Endothelial cell of umbilical vein (primary cell): ENCODE measurements at regions not wholly inside any gene's neighbourhood (a gene's known extent, or its start where the extent isn't known, plus 50 kb on each side); places are given as distances from the start of the nearest gene placed in this dataset.

Experiments used
- BruUV-seq: library from RNA; stranded (reverse); fragments of 400-500 nt; replicated peaks from 2 replicates; lab custom pipeline; 2021; lab: Mats Ljungman, UMichigan
- CTCF ChIA-PET: fragments of 300-600, 350-600 bp; sonication (Branson Sonifier 250); formaldehyde crosslinking; loops from one replicate; lab custom pipeline; 2021; ENCODE audit warnings: antibody characterized with exemption, inconsistent platforms; lab: Charles Lee
- POLR2A ChIA-PET: fragments of 300-600, 350-600 bp; sonication (Branson Sonifier 250); formaldehyde crosslinking; loops from one replicate; lab custom pipeline; 2021; ENCODE audit warnings: antibody characterized with exemption, inconsistent platforms; lab: Charles Lee
- DNase-seq: peaks from one replicate; pipeline ENCODE4 v3.0.0-alpha.2; 2011; ENCODE audit warnings: low read depth, low spot score
- FAIRE-seq: peaks from 2 replicates; lab custom pipeline; 2011; peaks lifted over from hg19 to GRCh38; lab: Jason Lieb, UNC
- H2AFZ ChIP-seq: 2 replicates; pipeline ENCODE4 v1.6.0; 2012; ENCODE audit warnings: low read depth, low read length, control low read depth, inconsistent platforms
- H3K27ac ChIP-seq: 2 replicates; pipeline ENCODE4 v1.5.1; 2011; ENCODE audit warnings: low read depth, mild to moderate bottlenecking, control low read depth, low read length, moderate library complexity; ENCODE audit not compliant: insufficient read depth
- H3K27me3 ChIP-seq, 2 experiments: 2 replicates each; pipeline versions ENCODE4 v1.6.0 to v1.6.1; 2011; ENCODE audit warnings: low read length in 2 of 2, mixed read lengths in 1 of 2; ENCODE audit not compliant: control insufficient read depth in 2 of 2, insufficient read depth in 2 of 2
- H3K36me3 ChIP-seq, 2 experiments: 2 replicates in 1 of 2; 3 replicates in 1 of 2; pipeline ENCODE4 v1.5.1; 2011; ENCODE audit warnings: low read length in 2 of 2, mild to moderate bottlenecking in 1 of 2, moderate library complexity in 1 of 2; ENCODE audit not compliant: control insufficient read depth in 2 of 2, insufficient read depth in 2 of 2; ENCODE audit errors: extremely low read depth in 1 of 2
- H3K4me1 ChIP-seq: 3 replicates; pipeline ENCODE4 v1.5.1; 2011; ENCODE audit warnings: mild to moderate bottlenecking, low read length; ENCODE audit not compliant: control insufficient read depth, insufficient read depth; ENCODE audit errors: extremely low read depth
- H3K4me2 ChIP-seq: 2 replicates; pipeline ENCODE4 v1.6.1; 2011; ENCODE audit warnings: low read length, control low read depth, mixed read lengths; ENCODE audit not compliant: insufficient read depth
- H3K4me3 ChIP-seq, 3 experiments: fragments of 200-600 bp in 1 of 3; sonication (generic), shearing (Covaris generic) in 1 of 3; replicated peaks in 1 of 3; 2 replicates each; pipeline ENCODE4 v1.5.1; 2011 to 2016; ENCODE audit warnings: control low read depth in 3 of 3, low read length in 3 of 3, mild to moderate bottlenecking in 2 of 3, inconsistent platforms in 1 of 3, low read depth in 1 of 3, moderate library complexity in 1 of 3; ENCODE audit not compliant: insufficient read depth in 1 of 3
- H3K79me2 ChIP-seq: 2 replicates; pipeline ENCODE4 v1.6.0; 2012; ENCODE audit warnings: low read length, inconsistent platforms; ENCODE audit not compliant: control insufficient read depth, insufficient read depth
- H3K9ac ChIP-seq: replicated peaks from 2 replicates; pipeline ENCODE3; 2011; ENCODE audit warnings: low read length, control low read depth; ENCODE audit not compliant: insufficient read depth; ENCODE audit errors: extremely low read depth
- H3K9me1 ChIP-seq: replicated peaks from 3 replicates; pipeline ENCODE4 v1.6.0; 2011; ENCODE audit warnings: mild to moderate bottlenecking, low read length; ENCODE audit not compliant: control insufficient read depth, insufficient read depth; ENCODE audit errors: extremely low read depth
- H3K9me3 ChIP-seq: replicated peaks from 2 replicates; pipeline ENCODE4 v1.5.1; 2012; ENCODE audit warnings: low read length, inconsistent platforms; ENCODE audit not compliant: control insufficient read depth, insufficient read depth
- H4K20me1 ChIP-seq: replicated peaks from 2 replicates; pipeline ENCODE3; 2011; ENCODE audit warnings: mild to moderate bottlenecking, low read length; ENCODE audit not compliant: control insufficient read depth, insufficient read depth; ENCODE audit errors: extremely low read depth
- EZH2 ChIP-seq: IDR thresholded peaks from 2 replicates; pipeline ENCODE4 v1.6.1; 2012; ENCODE audit warnings: borderline replicate concordance, low read depth, mild to moderate bottlenecking, moderate library complexity, low read length, inconsistent platforms; ENCODE audit not compliant: severe bottlenecking
- FOS ChIP-seq: IDR thresholded peaks from 2 replicates; pipeline ENCODE4 v1.6.1; 2011; ENCODE audit warnings: mild to moderate bottlenecking, low read length, moderate library complexity, borderline replicate concordance; ENCODE audit not compliant: insufficient read depth
- GATA2 ChIP-seq: IDR thresholded peaks from 2 replicates; pipeline ENCODE4 v1.7.0; 2011; ENCODE audit warnings: low read depth, mild to moderate bottlenecking, moderate library complexity, mixed read lengths, low read length; ENCODE audit not compliant: insufficient read length, insufficient read depth
- JUN ChIP-seq: IDR thresholded peaks from 2 replicates; pipeline ENCODE4 v1.6.1; 2011; ENCODE audit warnings: borderline replicate concordance, low read depth; ENCODE audit not compliant: insufficient read length, insufficient read depth
- MYC ChIP-seq: IDR thresholded peaks from one replicate; pipeline ENCODE4 v1.6.1; 2011; ENCODE audit warnings: mild to moderate bottlenecking, low read depth, low read length
- POLR2A ChIP-seq: IDR thresholded peaks from 2 replicates; pipeline ENCODE4 v1.6.1; 2012; ENCODE audit warnings: low read depth, mild to moderate bottlenecking, control low read depth, low read length
- POLR2AphosphoS5 ChIP-seq: IDR thresholded peaks from 2 replicates; pipeline ENCODE4 v1.6.1; 2012; ENCODE audit warnings: low read depth, mild to moderate bottlenecking, control low read depth, low read length, moderate library complexity; ENCODE audit not compliant: insufficient read depth
- dilution Hi-C: fragments of 300-500 bp; cut with MboI; formaldehyde crosslinking; loops from one replicate; pipeline ENCODE4 v1.15.0; 2019; ENCODE audit warnings: low sequenced_read_pairs; ENCODE audit not compliant: extremely low pct_ligation_motif_present
- intact Hi-C: fragments of 100-400 bp; cut with micrococcal nuclease; formaldehyde crosslinking; loops from one replicate; pipeline ENCODE4 v1.10.0; 2022
- TF ChIP-seq, protein P1 (sequence below), 2 donors: IDR thresholded peaks; 1 replicate in 1 of 2; 2 replicates in 1 of 2; pipeline ENCODE4 v1.5.1; 2011; ENCODE audit warnings: low read length in 2 of 2, mild to moderate bottlenecking in 2 of 2, moderate library complexity in 2 of 2, control low read depth in 1 of 2, inconsistent platforms in 1 of 2, low read depth in 1 of 2; ENCODE audit not compliant: insufficient read depth in 1 of 2; ENCODE audit errors: extremely low read depth in 1 of 2
- TF ChIP-seq, protein P2 (sequence below): IDR thresholded peaks from 2 replicates; pipeline ENCODE4 v1.6.1; 2011; ENCODE audit not compliant: insufficient read depth, insufficient read length

DNA sequence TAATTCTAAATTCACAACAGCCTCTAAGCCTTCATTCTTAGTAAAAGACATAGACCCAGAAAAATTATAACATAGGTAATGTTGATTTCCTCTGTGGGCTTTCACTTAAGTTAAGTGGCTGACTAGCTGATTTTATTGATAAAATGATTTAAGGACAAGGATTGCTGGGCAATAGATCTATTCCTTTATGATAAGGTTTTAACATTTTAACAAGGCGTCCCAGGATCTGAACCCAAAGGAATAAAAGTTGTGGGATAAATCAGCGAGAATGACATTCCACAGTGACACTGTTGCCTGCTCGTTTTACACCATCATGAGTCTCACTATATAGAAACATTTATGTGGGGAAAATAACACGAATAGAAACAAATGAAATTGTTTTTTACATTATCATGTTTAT, 1151.0 kb downstream of the ZPLD1 start:
- Histone ChIP-seq H3K4me2 (no peak overlapping the region), H3K4me1 (no peaks in the 10 kb centered on the region), H2AFZ (no peak overlapping the region), H3K36me3 (no peaks in the 10 kb centered on the region), H3K27me3 (no peaks in the 10 kb centered on the region), H3K9ac (no peak overlapping the region), H4K20me1 (no peaks in the 10 kb centered on the region), H3K79me2 (no peaks in the 10 kb centered on the region), H3K4me3 (no peak overlapping the region), H3K27ac (no peak overlapping the region), H3K9me1 (no peaks in the 10 kb centered on the region), H3K9me3 (peaks cover 2% of the 10 kb centered on the region)
- FAIRE-seq (no peak), DNase-seq (no peak)
- TF ChIP-seq, protein P1, sequence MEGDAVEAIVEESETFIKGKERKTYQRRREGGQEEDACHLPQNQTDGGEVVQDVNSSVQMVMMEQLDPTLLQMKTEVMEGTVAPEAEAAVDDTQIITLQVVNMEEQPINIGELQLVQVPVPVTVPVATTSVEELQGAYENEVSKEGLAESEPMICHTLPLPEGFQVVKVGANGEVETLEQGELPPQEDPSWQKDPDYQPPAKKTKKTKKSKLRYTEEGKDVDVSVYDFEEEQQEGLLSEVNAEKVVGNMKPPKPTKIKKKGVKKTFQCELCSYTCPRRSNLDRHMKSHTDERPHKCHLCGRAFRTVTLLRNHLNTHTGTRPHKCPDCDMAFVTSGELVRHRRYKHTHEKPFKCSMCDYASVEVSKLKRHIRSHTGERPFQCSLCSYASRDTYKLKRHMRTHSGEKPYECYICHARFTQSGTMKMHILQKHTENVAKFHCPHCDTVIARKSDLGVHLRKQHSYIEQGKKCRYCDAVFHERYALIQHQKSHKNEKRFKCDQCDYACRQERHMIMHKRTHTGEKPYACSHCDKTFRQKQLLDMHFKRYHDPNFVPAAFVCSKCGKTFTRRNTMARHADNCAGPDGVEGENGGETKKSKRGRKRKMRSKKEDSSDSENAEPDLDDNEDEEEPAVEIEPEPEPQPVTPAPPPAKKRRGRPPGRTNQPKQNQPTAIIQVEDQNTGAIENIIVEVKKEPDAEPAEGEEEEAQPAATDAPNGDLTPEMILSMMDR (IDR thresholded peaks at IDR 0.05; ENCODE audit: extremely low read depth in 1 of 2, insufficient read depth in 1 of 2, low read depth in 1 of 2, low read length in 2 of 2): no peak
- TF ChIP-seq POLR2A: no peak
- TF ChIP-seq, protein P2, sequence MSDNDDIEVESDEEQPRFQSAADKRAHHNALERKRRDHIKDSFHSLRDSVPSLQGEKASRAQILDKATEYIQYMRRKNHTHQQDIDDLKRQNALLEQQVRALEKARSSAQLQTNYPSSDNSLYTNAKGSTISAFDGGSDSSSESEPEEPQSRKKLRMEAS: no peak
- no peak for TF ChIP-seq MYC
- no peak for TF ChIP-seq FOS
- no peak for TF ChIP-seq EZH2
- no peak for TF ChIP-seq POLR2AphosphoS5
- no peak for TF ChIP-seq GATA2
- TF ChIP-seq JUN: no peak
- dilution Hi-C loops (no loop called here), intact Hi-C loops (no loop called here)
- CTCF ChIA-PET: no interaction called here
- POLR2A ChIA-PET: no interaction called here
- no TSS peak for BruUV-seq
